ENCODE measurements at regions not wholly inside any gene's neighbourhood (a gene's known extent, or its start where the extent isn't known, plus 50 kb on each side); places are given as distances from the start of the nearest gene placed in this dataset.
A peak's percentile ranks its signal among the peaks of the same experiment; 100 is the strongest.
"Not testable (repeated sequence)": the region's sequence is repeated elsewhere in the genome, so short reads cannot be mapped to it uniquely, and the experiment has no call there.

DNA sequence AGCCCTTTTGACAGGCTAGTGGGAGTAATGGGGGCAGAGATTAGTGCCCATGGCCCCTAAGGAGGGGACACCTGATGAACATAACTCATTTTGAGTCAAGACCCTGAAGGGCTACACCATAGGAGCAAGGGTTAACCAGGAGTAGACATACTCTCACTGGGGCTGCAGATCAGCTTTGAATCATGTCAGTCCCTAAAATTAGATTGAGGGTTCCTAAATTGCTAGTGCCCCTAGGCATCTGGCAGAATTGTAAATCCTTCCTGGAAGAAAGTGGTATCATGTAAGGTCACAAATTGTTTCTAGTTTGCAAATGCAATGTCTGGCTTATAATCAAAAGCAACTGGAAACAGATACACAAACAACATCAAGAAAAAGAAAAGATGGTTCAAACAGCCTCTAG, 52.1 kb upstream of the LRRC37A2 start:
- H3K27ac ChIP-seq; ATAC-seq; H3K27me3 ChIP-seq; DNase-seq; H3K4me1 ChIP-seq; H3K36me3 ChIP-seq; H3K4me3 ChIP-seq; H3K9me3 ChIP-seq; intact Hi-C loops (cut with DNase I): not testable (repeated sequence)

DNA sequence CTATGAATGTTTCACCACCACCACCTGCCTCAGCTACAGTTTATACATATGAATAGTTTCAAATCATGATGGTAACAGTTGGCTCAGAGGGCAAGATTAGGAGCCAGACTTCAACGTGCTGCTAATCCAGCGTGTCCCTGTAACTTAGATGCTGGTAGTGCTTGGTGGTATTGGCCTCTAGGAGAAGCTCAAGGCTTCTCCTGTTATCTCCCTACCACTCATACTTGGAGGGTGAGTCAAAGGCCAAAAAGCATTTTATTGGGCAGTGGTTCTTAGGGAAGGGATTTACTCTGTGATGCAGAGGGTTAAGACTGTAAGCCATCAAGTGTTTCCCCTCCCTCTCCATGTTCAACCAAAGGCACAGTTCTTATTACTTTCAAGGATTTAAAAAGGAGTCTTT, 57.2 kb upstream of the LRRC37A2 start:
- H3K9me3 ChIP-seq; H3K27me3 ChIP-seq; H3K4me1 ChIP-seq; H3K4me3 ChIP-seq; H3K27ac ChIP-seq; ATAC-seq; H3K36me3 ChIP-seq; intact Hi-C loops (cut with DNase I); DNase-seq: not testable (repeated sequence)

DNA sequence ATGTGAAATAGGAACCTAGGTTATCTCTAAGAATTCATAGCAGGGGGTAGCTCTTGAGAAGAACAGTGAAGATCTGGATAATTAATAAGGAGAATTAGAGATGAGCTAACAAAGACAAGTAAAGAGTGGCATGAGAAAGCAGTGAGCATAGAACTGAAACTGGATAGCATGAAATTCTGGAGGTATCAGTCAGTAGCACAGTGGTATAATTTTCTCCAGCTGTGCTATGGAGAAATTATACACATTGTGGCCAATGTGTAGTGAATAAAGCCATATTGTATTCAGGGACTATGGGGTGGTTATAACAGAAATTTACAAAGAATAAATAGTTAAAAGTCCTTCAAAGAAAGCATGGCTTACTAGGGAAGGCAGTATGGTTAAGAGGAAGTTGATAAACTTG, 57.7 kb upstream of the LRRC37A2 start:
- H3K4me3 ChIP-seq; DNase-seq; intact Hi-C loops (cut with DNase I); H3K27me3 ChIP-seq; H3K36me3 ChIP-seq; H3K9me3 ChIP-seq; H3K4me1 ChIP-seq; ATAC-seq; H3K27ac ChIP-seq: not testable (repeated sequence)

DNA sequence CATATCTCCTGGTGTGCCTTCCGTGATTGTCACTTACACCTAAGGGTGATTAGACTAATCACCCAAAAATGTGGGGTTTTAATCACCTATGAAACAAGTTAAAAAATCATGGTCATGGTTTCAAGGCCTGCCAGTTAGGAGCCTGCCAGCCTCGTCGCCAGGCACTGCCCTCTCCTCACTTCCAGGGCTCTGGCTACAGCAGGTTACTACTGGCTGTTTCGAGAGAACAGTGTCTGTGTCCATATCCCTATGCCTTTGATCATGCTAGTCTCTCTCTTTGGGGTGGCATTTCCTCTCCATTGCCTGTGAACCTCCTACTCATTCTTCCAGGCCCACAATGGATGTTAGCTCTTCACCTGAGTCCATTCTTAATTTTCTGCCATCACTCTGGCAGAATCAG, 59.2 kb upstream of the LRRC37A2 start:
- H3K27ac ChIP-seq; H3K36me3 ChIP-seq; H3K9me3 ChIP-seq; H3K4me1 ChIP-seq; ATAC-seq; DNase-seq; H3K27me3 ChIP-seq; H3K4me3 ChIP-seq; intact Hi-C loops (cut with DNase I): not testable (repeated sequence)

DNA sequence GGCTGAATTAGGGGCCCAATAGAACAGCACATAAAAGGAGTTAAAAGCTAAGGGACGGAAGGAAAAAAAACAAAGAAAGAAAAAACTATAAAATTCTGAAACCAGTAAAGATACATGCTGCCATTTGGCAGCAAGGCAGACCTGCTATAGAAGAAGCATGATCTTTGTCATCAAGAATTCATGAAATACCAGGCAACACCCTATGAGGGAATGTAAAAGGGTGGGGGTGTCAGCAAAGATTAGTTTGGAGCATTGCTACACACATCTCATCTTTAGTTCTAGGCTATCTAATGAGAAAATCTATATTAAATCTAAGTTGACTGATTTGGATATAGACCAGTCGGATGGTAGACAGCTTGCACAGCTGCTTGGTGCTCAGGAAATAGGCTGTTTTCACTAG, 66.4 kb upstream of the LRRC37A2 start:
- H3K4me1 ChIP-seq; H3K36me3 ChIP-seq; intact Hi-C loops (cut with DNase I); H3K27me3 ChIP-seq; H3K27ac ChIP-seq; H3K4me3 ChIP-seq; DNase-seq; H3K9me3 ChIP-seq: not testable (repeated sequence)
- peak; percentile 80 for ATAC-seq

DNA sequence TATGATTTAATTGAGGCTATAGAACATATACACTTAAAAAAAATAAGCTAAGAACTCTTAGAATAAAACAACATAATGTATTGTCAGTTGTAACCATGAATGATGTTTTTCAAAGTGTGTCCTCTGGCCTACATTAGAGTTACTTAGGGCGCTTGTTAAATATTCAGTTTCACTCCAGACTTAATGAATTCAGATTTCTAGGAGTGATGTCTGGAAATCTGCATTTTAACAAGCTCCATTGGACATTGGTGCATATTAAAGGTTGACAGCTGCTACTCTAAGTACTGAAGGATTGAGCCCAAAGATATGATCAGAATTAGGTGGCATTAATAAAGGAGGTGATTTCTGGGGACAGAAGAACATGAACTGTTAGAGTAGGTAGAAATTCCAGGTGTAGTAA, 66.9 kb upstream of the LRRC37A2 start:
- H3K4me1 ChIP-seq; H3K27ac ChIP-seq; intact Hi-C loops (cut with DNase I); H3K36me3 ChIP-seq; DNase-seq; ATAC-seq; H3K27me3 ChIP-seq; H3K4me3 ChIP-seq; H3K9me3 ChIP-seq: not testable (repeated sequence)

DNA sequence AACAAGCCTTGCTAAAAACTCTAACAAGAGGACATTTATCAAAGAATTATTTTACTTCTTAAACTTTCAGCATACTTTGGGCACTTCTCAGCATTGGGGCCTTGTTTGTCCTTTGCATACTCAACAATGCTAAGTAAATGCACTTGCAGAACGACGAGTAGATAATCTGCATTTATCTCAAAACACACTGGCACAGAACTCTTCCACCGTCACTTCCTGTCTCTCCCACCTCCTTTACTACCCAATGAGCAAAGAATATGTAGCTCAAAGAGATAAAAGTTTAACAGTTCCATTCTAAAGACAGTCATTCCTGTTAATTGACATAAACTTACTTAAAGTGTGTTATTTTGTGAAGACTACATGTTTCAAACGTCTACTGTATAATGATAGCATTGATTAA, 70.1 kb upstream of the LRRC37A2 start:
- H3K27ac ChIP-seq; DNase-seq; ATAC-seq; H3K4me1 ChIP-seq; H3K4me3 ChIP-seq; intact Hi-C loops (cut with DNase I); H3K27me3 ChIP-seq; H3K36me3 ChIP-seq; H3K9me3 ChIP-seq: not testable (repeated sequence)

DNA sequence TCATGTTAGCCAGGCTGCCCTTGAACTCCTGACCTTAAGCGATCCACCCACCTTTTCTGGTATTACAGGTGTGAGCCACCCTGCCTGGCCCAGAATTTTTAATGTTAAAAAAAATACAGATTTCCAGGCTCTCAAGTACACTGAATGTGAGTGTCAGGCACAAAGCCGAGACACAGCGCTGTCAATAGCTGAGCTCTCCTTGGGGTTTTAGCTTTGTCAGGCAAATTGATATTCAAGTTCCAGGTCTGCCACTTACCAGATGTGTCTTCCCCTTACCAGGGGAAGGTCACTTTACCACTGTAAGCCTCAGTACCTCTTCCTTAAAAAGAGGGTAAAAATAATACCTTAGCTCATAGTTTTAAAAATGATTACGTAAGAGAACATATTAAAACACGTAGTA, 71.6 kb upstream of the LRRC37A2 start:
- H3K9me3 ChIP-seq; H3K27me3 ChIP-seq; DNase-seq; H3K4me1 ChIP-seq; H3K36me3 ChIP-seq; intact Hi-C loops (cut with DNase I); H3K4me3 ChIP-seq; ATAC-seq; H3K27ac ChIP-seq: not testable (repeated sequence)

DNA sequence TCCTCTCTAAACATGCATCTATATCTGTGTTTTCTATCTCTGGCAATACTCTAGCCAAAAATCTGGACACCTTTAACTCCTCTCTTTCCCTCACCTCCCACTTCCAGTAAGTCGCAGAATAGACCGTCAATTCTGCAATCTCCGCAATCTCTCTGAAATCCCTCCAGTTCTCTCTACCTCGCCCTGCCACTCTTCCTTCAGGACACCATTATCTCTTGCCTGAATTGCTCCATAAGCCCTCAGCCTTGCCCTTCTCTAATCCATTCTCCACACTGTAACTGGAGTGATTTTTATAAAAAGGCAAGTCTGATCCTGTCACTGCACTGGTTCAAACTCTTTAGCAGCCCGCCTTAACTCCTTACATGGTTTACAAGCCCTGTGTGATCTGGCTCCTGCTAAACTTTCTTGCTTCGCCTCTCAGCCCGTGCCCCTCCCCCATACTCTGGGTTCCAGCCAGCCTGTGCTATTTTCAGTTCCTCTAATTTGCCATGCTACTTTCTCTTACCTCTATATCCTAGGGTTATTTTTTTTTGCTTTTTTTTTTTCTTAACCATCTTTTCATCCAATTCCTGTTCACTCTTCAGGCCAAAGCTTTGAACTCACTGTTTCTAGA, 73.0 kb upstream of the ARL17B start:
- H3K4me3 ChIP-seq; DNase-seq; H3K27ac ChIP-seq; intact Hi-C loops (cut with DNase I); H3K4me1 ChIP-seq; H3K27me3 ChIP-seq; H3K36me3 ChIP-seq; H3K9me3 ChIP-seq: not testable (repeated sequence)
- ATAC-seq, result peak; percentile 87

DNA sequence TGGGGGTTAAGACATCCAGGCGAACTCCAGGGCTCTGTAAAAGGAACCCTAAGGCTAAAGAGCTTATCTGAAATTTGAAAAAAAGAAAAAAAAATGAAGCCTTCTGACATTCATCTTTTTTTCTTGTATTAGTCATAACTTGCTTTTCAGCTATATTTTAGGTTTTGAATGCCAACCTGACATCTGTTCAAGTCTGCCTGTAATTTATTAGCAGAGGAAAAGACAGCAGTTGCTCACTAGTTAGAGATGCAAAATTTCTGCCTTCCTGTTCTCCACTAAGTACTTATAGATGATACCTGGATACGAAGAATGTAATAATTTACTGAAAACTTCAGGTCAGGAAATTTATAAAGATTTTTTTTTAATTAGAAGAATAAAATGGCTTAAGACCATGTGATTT, 68.7 kb upstream of the ARL17B start:
- H3K9me3 ChIP-seq, result not testable (repeated sequence)

DNA sequence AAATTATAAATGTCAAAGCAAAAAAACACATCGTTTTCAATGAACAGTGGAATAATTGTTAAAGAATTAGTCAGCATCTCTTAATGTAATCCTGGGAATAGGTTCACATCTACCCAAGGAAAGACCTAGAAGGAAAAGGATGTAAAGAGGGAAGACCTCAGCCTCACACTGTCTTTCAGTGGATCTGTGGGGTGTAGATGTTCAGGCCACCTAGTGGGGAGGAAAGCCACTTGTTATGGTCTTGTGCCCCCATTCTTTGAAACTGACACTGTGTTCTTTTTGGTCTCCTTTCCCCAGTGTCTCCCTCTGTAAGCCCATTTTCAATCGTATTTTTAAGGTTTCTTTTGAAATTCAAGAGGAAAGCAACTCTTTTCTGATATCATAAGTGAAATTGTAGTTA, 68.1 kb upstream of the ARL17B start:
- H3K9me3 ChIP-seq; H3K4me3 ChIP-seq; intact Hi-C loops (cut with DNase I); H3K27ac ChIP-seq; ATAC-seq; H3K36me3 ChIP-seq; DNase-seq; H3K27me3 ChIP-seq; H3K4me1 ChIP-seq: not testable (repeated sequence)

More for the DNA sequence above, 68.7 kb upstream of the ARL17B start:
- H3K27me3 ChIP-seq; H3K27ac ChIP-seq; H3K4me3 ChIP-seq; H3K4me1 ChIP-seq; DNase-seq; ATAC-seq; intact Hi-C loops (cut with DNase I); H3K36me3 ChIP-seq: not testable (repeated sequence)

All from upper lobe of right lung (tissue), 1 donor.